G401 (cell line): ENCODE measurements at regions not wholly inside any gene's neighbourhood (a gene's known extent, or its start where the extent isn't known, plus 50 kb on each side); places are given as distances from the start of the nearest gene placed in this dataset.
"Not testable (repeated sequence)": the region's sequence is repeated elsewhere in the genome, so short reads cannot be mapped to it uniquely, and the experiment has no call there.

Experiments
- DNase-seq: peaks from one replicate; pipeline ENCODE4 v3.0.0-alpha.2; 2015; ENCODE audit warnings: low spot score
- in situ Hi-C: cut with HindIII; loops from 2 replicates; pipeline ENCODE4 v1.10.0; 2016; ENCODE audit warnings: low sequenced_read_pairs, mixed read lengths

GRCh38 chr2:208783184-208783583 is 376.6 kb downstream of the PTH2R start:
- in situ Hi-C loops: no loop called here
- no peak for DNase-seq

DNA sequence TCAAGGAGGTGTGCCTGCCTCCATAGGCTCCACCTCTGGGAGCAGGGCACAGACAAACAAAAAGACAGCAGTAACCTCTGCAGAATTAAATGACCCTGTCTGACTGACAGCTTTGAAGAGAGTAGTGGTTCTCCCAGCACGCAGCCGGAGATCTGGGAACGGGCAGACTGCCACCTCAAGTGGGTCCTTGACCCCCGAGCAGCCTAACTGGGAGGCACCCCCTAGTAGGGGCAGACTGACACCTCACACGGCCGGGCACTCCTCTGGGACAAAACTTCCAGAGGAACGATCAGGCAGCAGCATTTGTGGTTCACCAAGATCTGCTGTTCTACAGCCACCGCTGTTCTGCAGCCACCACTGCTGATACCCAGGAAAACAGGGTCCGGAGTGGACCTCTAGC is 378.2 kb downstream of the PTH2R start:
- DNase-seq, in situ Hi-C loops: not testable (repeated sequence)

DNA sequence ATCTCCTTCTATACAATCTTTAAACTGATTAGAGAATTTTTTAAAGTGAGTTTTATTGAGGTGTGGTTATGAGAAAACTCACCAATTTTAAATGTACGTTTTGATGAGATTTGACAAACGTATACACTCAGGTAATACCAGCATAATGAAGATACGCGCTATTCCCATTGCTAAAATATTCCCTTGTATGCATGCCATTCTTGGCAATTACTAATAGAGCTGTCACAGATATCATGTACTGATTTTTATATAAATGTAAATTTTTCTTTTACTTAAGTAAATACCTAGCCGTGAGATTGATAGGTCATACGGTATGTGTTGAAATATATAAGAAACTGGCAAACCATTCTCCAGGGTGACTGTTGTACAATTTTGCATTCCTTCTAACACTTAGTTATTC is 384.7 kb downstream of the PTH2R start:
- no peak for DNase-seq
- in situ Hi-C loops: no loop called here

GRCh38 chr2:208792766-208793165 is 386.2 kb downstream of the PTH2R start:
- no peak for DNase-seq
- in situ Hi-C loops: no loop called here

- in situ Hi-C loops: no loop called here
- DNase-seq: no peak
Observed at GRCh38 chr2:208793434-208793833, 386.8 kb downstream of the PTH2R start.

- in situ Hi-C loops: no loop called here
- no peak for DNase-seq
Observed at GRCh38 chr2:208794288-208794975, 387.8 kb downstream of the PTH2R start.

- in situ Hi-C loops: no loop called here
- no peak for DNase-seq
Observed at GRCh38 chr2:208798698-208799097, 392.1 kb downstream of the PTH2R start.

DNA sequence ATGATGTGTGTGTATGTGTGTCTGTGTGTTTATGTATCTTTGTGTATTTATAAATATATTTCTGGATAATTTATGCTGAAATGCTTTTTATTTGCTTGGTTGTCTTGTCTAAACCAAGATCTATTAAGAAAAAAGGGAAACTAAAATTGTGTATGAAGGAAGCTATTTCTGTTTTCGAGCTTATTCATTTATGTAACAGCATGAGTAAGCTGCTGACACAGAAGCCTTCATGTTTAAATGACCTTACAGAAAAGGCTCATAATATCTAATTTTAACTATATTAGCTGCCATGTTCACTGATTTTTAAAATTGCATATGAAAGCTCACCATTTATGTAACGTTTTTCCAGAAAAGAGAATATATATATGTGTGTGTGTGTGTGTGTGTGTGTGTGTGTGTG is 392.8 kb downstream of the PTH2R start:
- DNase-seq: no peak
- in situ Hi-C loops: no loop called here

GRCh38 chr2:208800887-208801286 is 394.3 kb downstream of the PTH2R start:
- in situ Hi-C loops, DNase-seq: not testable (repeated sequence)

- in situ Hi-C loops: no loop called here
- no peak for DNase-seq
Observed at GRCh38 chr2:208807756-208808155, 401.2 kb downstream of the PTH2R start.

GRCh38 chr2:208811885-208812284 is 405.3 kb downstream of the PTH2R start:
- DNase-seq, in situ Hi-C loops: not testable (repeated sequence)

DNA sequence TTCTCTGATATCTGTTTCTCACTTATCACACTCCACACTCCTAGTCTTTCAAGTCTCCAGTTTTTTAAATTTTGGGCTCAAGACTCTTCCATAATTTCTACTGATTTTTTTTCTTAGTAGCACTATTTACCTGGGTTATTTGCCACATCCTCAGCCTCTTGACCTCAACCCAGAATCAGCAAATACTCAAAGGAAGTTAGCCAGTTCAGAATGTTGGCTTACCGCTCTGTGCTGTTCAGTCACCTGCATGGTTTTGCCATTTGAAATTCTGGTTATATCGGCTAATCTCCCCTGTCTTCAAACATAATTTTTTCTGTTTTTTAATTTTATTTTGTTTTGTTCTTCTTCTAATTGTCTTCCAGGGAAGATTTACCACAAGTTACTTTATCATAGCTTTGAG is 412.6 kb downstream of the PTH2R start:
- no peak for DNase-seq
- in situ Hi-C loops: no loop called here

GRCh38 chr2:208820014-208820688 is 413.6 kb downstream of the PTH2R start:
- peak; percentile 17 for DNase-seq
- in situ Hi-C loops: no loop called here

DNA sequence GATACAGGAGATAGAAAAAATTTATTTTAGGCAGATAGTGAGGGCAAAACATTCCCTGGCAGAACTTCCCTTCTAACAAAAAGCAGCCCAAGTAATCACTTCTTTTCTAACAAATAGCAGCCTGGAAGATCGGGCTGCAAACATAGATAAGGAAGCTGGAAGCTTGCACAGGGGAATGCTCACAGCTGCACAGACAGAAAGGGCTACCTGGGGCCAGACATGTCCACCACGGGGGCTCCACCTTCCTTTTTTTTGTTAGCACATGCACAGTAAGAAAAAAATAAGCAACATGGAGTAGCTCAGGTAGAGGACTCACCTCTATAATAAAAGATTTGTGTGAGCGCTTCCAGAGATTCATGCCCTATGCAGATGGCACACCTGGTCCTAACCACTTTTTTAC is 420.5 kb downstream of the PTH2R start:
- in situ Hi-C loops: no loop called here
- DNase-seq: no peak

- in situ Hi-C loops: no loop called here
- DNase-seq: no peak
Observed at GRCh38 chr2:208827549-208828221, 421.1 kb downstream of the PTH2R start.

DNA sequence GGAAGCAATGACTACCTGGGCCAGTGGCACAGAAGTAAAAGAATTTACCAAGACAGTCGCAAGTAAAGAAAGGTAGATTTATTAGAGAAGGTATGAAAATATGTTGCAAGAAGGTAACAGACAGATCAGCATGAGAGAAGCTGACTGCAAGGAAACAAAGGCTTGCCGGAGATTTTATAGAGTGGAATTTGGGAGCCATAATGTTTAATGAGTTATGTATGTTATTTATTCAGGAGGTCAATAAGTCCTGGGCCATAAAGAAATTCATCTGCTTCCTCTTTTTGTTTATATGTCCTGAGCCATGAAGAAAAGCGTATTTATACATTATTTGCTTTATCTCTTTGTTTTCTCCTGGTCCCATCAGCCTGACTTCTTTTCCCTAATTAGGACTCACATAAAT is 423.6 kb downstream of the PTH2R start:
- in situ Hi-C loops: no loop called here
- no peak for DNase-seq

GRCh38 chr2:208847651-208848050 is 441.1 kb downstream of the PTH2R start:
- in situ Hi-C loops: no loop called here
- no peak for DNase-seq

DNA sequence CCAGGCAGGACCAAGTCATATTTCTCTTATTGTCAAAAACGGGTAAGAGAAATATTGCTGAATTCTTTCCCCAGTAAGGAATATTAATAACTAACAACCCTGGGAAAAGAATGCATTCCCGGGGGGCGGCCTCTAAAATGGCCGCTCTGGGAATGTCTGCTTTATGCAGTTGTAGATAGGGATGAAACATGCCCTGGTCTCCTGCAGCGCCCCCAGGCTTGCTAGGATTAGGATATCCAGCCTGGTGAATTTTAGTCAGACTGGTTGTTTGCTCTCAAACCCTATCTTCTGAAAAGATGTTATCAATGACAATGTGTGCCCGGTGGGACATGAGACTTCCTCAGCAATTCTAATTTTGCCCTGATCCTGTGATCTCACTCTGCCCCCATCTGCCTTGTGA is 448.1 kb downstream of the PTH2R start:
- in situ Hi-C loops: no loop called here
- no peak for DNase-seq

GRCh38 chr2:208867374-208867773 is 460.8 kb downstream of the PTH2R start:
- in situ Hi-C loops: no loop called here
- no peak for DNase-seq

DNA sequence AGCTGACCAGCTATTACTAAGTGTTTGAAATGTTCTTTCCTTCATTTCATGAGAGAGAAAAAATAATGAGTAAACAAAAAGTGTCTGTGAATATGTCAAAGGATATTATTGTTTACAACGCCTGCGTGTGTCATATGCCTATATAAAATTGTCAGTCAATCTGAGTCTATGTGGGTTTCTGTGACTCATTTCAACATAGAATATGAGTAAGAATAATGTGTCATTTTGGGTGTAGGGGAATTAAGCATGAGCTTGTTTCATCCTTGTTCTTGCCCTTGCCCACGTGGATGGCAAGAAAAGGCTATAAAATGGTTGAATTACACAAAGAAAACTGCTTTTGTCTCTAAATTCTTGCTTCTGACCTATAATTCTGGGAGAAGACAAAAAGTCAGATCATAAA is 466.0 kb downstream of the PTH2R start:
- no peak for DNase-seq
- in situ Hi-C loops: no loop called here

- in situ Hi-C loops: no loop called here
- no peak for DNase-seq
Observed at GRCh38 chr2:208879666-208880065, 473.1 kb downstream of the PTH2R start.
